NCI-H2081 treated with DMSO at 0.1 percent for 48 hours (cell line): ENCODE measurements at regions not wholly inside any gene's neighbourhood (a gene's known extent, or its start where the extent isn't known, plus 50 kb on each side); places are given as distances from the start of the nearest gene placed in this dataset.

Experiments used
- DNase-seq: peaks from one replicate; lab custom pipeline; 2025; lab: John Stamatoyannopoulos, UW

DNA sequence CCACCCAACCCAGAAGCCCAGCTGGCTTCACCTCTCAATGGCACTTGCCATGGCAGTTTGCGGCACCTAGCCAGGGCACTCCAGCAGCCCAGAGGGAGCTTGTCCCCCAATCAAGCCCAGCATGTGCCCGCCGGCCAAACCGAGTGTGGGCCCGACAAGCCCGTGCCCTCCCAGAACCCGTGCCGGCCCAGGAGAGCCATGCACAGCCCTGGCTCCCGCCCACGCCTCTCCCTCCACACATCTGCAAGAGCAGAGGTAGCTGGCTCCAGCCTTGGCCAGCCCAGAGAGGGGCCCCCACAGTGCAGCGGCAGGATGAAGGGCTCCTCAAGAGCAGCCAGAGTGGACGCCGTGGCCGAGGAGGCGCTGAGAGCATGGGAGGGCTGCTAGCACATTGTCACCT lies 2278.0 kb upstream of the PCDH20 start:
- DNase-seq: no peak

- no peak for DNase-seq
Measured at GRCh38 chr13:63691474-63691873, 2275.8 kb upstream of the PCDH20 start.

DNA sequence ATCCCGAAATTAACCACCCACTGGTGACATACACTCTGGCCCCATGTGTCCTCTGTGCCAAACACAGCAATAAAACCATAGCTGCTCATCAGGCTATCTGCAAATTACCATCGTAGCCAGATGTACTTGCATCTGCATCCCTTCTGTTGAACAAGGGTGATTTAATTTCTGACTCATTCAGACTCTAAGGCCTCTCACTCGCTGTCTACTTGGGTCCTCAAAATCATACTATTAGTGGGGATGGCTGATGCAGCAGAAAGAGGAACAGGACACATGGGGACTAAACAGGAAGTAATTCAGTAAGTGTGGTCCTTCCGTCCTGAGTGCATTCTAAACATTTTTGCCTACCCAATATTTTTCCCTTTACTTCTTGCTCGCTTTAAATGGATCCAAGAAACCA lies 2275.0 kb upstream of the PCDH20 start:
- DNase-seq: no peak

DNA sequence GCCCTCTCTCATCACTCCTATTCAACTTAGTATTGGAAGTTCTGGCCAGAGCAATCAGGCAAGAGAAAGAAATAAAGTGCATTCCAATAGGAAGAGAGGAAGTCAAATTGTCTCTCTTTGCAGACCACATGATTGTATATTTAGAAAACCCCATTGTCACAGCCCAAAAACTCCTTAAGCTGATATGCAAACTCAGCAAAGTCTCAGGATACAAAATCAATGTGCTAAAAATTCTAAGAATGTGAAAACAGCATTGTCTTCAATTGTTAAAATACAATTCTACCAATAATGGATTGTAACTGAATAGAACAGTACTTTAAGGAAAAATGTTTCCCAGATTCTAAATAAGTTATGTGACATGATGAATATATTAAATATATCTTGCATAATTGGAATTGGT lies 2269.2 kb upstream of the PCDH20 start:
- DNase-seq: no peak

- no peak for DNase-seq
Measured at GRCh38 chr13:63680704-63681103, 2265.1 kb upstream of the PCDH20 start.

- no peak for DNase-seq
Measured at GRCh38 chr13:63671296-63671695, 2255.6 kb upstream of the PCDH20 start.

DNA sequence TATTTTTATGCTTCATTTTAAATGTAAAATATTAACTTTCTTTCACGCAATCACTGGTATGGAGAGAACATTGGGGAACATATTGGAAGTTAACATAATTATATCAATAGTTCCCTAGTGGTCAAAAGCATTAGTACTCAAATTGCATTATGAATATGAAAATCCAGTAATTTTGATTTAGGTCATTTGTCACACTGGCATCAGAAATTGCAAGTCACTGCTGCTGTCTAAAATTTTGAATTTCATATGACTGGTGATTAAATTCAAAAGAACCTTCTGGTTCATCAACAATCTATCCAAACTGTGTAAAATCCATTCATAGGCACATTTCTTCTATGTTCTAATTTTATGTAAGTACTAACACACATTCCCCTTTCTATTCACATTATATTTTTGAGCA lies 2235.7 kb upstream of the PCDH20 start:
- DNase-seq: no peak

DNA sequence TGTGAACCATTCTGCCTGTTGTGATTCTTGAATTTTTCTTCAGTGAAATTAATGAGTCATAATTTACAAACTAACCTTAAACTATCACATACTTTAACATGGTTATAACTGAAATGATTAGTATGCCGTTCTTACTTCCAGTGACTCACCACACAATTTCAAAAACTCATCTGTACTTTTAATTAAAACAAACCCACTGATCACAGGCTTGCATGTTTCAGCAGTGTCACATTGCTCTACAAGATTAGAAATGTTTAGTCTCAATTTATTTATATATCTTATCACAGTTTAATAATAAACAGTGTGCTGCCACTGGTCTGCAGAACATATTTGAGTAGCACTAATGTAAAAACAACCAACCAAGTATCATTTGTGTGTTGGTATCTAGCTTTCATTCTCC lies 2227.9 kb upstream of the PCDH20 start:
- no peak for DNase-seq

DNA sequence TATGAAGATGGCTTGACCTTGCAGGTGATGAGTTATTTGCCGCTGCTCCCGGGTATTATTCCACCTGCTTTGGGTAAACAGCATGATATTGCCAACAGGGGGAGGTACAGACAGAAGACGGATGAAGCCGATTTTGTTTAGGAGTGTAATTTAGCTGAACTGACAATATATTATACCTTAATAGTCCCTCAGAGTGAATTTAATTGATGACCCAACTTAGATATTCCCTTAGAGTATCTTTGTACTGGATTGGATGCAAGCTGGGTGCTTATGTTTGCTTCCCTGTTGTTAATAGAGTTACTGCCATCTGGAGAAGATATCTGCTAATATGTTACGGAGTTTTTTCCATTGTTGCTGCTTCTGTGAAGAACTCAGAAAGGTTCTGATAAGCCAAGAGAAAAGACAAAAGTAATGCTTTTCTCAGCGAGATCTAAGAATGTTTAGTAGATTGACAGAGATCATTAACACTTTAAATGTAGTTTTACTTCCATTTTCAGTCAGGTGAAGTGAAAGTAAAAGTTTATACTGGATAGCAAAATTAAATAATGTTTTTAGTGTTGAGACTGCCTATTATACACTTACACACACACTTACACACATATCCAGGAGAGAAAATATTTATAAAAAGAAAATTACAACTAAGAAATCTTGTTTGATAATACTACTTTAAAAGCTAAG lies 2220.8 kb upstream of the PCDH20 start:
- peak; percentile 57 for DNase-seq

- DNase-seq: no peak
Measured at GRCh38 chr13:63632321-63632720, 2216.7 kb upstream of the PCDH20 start.

DNA sequence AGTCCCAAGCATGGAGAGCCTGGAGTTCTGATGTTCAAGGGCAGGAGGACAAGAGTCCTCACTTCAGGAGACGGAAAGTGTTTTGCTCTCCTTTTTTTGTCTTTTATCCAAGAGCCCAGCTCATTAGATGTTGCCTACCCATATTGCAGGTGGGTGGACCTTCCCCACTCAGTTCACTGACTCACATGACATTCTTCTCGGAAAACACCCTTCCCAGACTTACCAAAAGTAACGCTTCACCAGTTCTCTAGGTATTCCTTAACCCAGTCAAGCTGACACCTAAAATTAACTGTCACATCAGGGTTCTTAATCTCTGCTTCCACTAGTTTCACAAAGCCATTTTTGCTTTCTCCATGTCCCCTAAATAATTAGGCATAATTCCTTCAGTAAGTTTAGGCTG lies 2215.4 kb upstream of the PCDH20 start:
- DNase-seq: no peak

DNA sequence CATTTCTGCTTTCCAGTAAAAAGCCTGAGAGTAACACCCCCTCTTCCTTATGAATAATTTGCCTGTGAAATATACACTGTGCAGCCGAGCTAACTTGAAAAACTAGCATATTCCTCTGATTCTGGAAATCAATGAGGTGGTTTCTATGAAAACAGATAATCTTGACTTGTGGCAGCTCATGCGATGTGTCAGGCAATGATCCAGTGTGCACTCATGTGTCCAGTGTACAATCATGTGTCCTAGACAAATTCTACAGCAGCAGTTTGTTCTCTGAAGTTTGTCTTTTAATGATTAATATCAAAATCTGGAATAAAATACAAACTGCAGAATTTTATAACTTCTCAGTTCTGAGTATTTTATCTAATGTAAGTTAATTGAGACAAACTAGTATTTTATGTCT lies 2213.9 kb upstream of the PCDH20 start:
- no peak for DNase-seq

DNA sequence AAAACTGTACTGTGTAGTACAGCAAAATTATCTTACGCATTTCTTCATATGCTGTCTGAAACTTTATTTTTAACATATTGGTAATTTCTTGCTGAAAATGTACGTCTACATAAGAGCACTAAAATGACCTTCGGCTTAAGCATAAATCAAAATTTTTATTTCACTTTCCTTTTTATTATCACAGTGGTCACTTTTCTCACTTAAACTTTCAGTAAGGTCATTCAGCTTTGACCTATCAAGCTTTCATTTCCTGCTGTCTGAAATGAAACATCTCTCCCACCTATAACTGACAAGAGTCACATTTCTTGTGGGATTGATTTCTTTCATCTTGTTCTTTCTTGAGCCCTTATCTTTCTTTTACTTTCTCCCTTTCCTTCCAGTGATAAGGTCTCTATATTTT lies 2212.7 kb upstream of the PCDH20 start:
- DNase-seq: no peak

- no peak for DNase-seq
Measured at GRCh38 chr13:63625869-63626268, 2210.2 kb upstream of the PCDH20 start.

DNA sequence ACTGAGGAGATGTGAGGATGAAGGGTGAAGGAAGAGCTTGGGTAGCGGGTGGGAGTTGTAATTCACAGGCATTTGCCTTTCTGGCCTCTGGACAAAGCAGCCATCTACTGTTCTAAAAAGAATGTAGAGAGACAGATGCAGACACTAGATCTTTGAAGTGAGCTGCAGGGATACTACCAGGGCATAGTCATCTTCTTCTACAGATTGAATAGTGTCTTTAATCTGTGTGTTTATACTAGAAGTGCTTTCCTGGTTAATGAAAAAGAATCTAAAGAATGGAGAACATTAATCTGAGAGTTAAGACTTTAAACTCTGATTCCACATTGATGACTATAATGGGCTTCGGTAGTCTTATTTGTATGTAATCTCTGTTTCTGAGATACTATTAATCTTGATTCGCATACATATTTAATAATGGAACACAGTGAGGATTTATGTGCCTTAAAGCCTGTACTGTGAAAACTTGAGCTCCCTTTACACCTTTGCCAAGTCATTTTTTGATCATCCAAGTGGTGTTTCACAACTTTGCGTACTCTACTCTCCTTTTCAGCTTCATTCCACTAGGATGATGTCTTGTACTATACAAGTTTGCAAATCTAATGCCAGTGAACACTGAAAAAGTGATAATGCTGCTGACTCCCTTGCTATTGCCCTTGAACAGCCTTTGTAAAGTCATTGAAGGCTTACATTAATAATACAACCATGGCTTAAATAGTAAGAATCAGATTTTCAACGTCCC lies 2199.4 kb upstream of the PCDH20 start:
- DNase-seq: no peak

GRCh38 chr13:63607153-63607552 lies 2191.5 kb upstream of the PCDH20 start:
- DNase-seq: no peak

GRCh38 chr13:63605962-63606361 lies 2190.3 kb upstream of the PCDH20 start:
- no peak for DNase-seq

- DNase-seq: no peak
Measured at GRCh38 chr13:63605403-63605802, 2189.8 kb upstream of the PCDH20 start.

DNA sequence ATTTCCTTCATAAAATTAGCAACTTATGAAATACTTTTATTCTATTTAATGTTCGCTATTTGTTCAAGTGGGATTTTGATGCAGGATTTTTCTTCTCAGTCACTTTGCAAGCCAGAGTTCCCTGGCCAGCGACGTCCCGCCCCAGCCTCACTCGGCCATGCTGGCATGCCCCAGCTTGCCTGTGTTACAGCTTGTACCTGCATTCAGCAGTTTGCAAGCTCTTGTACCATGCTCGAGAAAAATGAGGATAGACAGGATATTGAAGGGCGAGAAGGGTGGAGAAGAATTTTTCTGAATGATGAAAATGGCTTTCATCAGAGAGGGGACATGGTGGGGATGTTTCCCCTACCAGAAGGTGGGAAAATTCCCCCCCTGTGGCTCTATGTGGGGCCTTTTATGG lies 2180.2 kb upstream of the PCDH20 start:
- DNase-seq: no peak

- DNase-seq: no peak
Measured at GRCh38 chr13:63586467-63586866, 2170.8 kb upstream of the PCDH20 start.

GRCh38 chr13:63578796-63579195 lies 2163.1 kb upstream of the PCDH20 start:
- DNase-seq: no peak

DNA sequence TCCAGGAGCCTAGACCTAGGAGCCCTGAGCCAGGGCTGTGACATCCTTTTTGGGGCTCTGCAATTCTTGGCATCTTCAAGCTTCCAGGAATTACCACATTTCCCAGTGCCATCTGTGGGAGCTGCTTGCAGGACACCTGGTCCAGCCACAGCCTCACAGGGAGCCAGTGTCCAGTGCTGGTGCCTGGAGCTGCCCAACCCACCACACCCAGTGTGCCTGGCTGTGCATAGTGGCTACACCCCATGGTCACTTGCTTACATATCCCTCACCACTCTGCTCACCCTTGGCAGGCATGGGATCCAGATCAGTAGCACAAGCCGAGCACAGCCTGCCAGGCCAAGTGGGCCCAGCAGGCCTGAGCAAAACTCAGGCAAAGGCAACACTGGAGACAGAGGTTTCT lies 2151.4 kb upstream of the PCDH20 start:
- no peak for DNase-seq

GRCh38 chr13:63554157-63554556 lies 2138.5 kb upstream of the PCDH20 start:
- no peak for DNase-seq

GRCh38 chr13:63551731-63552130 lies 2136.1 kb upstream of the PCDH20 start:
- DNase-seq: no peak
